ENCODE measurements at regions not wholly inside any gene's neighbourhood (a gene's known extent, or its start where the extent isn't known, plus 50 kb on each side); places are given as distances from the start of the nearest gene placed in this dataset.

DNA sequence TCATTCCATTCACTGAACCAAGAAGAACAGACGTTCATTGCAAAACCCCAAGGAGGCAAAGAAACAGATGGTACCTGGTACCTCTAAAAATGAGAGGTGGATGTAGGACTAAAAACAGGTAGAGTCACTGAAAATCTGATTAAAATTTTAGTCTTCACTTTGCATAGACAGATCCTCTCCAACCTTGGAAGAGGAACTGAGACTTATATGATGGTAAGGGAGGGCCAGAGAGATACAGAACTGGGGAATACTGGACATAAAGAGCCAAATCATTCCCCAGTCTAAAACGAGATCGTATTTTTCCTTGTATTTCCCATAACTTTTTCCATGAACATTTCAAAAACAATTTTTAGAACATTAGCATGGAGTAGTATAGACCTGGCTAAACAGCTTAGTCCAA is 59.7 kb upstream of the SPOPL start:
- no peak overlapping the region for H3K27ac ChIP-seq (replicated peaks in 1 of 4)
- H3K4me1 ChIP-seq, result no peaks in the 10 kb centered on the region
- no peak overlapping the region for H3K4me3 ChIP-seq
- 92% methylated on average over 3 of the region's 3 CpGs for WGBS
- TF ChIP-seq POLR2A (IDR thresholded peaks at IDR 0.05; ENCODE audit: low read depth), result no peak
- TF ChIP-seq, protein P1, sequence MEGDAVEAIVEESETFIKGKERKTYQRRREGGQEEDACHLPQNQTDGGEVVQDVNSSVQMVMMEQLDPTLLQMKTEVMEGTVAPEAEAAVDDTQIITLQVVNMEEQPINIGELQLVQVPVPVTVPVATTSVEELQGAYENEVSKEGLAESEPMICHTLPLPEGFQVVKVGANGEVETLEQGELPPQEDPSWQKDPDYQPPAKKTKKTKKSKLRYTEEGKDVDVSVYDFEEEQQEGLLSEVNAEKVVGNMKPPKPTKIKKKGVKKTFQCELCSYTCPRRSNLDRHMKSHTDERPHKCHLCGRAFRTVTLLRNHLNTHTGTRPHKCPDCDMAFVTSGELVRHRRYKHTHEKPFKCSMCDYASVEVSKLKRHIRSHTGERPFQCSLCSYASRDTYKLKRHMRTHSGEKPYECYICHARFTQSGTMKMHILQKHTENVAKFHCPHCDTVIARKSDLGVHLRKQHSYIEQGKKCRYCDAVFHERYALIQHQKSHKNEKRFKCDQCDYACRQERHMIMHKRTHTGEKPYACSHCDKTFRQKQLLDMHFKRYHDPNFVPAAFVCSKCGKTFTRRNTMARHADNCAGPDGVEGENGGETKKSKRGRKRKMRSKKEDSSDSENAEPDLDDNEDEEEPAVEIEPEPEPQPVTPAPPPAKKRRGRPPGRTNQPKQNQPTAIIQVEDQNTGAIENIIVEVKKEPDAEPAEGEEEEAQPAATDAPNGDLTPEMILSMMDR (IDR thresholded peaks at IDR 0.05), result no peak
- TF ChIP-seq POLR2AphosphoS5 (IDR thresholded peaks at IDR 0.05), result no peak
- TF ChIP-seq EP300 (IDR thresholded peaks at IDR 0.05), result no peak
- intact Hi-C loops (cut with DNase I), result no loop called here
- no peaks in the 10 kb centered on the region for H3K27me3 ChIP-seq
- no peaks in the 10 kb centered on the region for H3K9me3 ChIP-seq
- no peaks in the 10 kb centered on the region for H3K36me3 ChIP-seq
- no peak for DNase-seq (ENCODE audit: extremely low spot score)

DNA sequence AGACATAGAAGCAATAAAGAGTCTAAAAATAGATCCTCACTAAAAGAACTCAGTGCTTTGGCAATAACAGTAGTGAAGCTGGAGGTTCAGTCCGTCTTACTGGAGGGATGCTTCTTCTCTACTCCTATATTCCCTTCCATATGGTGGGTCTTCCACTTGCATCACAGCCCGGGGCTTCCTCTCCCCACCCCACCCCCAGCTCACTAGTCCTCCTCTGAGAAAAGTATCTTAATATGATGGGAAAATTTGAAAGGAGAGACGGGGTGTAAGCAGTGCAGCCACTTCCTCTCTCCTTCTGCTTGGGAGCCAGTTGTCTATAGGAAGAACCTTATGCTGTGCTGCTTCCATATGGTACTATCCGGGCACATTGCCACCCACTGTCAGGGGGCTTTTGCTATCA is 57.2 kb upstream of the SPOPL start:
- H3K9me3 ChIP-seq, result no peaks in the 10 kb centered on the region
- no peaks in the 10 kb centered on the region for H3K4me1 ChIP-seq
- DNase-seq (ENCODE audit: extremely low spot score), result no peak
- intact Hi-C loops (cut with DNase I), result no loop called here
- no peak overlapping the region for H3K27ac ChIP-seq (replicated peaks in 1 of 4)
- 79% methylated on average over 4 of the region's 4 CpGs for WGBS
- no peaks in the 10 kb centered on the region for H3K27me3 ChIP-seq
- no peaks in the 10 kb centered on the region for H3K36me3 ChIP-seq
- TF ChIP-seq, protein P1 (IDR thresholded peaks at IDR 0.05), result no peak
- no peak for TF ChIP-seq EP300 (IDR thresholded peaks at IDR 0.05)
- no peak for TF ChIP-seq POLR2AphosphoS5 (IDR thresholded peaks at IDR 0.05)
- TF ChIP-seq POLR2A (IDR thresholded peaks at IDR 0.05; ENCODE audit: low read depth), result no peak
- H3K4me3 ChIP-seq, result no peak overlapping the region

DNA sequence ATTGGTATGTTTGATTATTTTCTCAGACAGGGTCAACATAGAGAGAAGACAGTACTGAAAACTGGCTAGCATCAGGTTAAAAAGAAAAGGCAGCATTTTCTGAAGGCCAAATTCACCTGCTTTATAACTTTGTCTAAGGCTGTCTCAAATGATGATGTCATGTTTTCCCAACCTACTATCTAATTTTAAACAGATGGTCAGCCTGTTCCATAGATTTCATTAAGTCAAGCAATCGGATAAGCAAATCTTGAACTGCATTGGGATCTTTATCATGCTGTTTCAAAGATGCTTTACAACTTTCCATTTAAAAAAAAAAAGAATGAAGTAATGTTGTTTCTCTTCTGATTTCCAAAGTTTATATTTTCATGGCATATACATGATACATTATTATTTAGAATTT is 56.3 kb upstream of the SPOPL start:
- 74% methylated on average over 1 of the region's 1 CpG for WGBS
- TF ChIP-seq, protein P1 (IDR thresholded peaks at IDR 0.05), result no peak
- TF ChIP-seq POLR2A (IDR thresholded peaks at IDR 0.05; ENCODE audit: low read depth), result no peak
- no peak for TF ChIP-seq POLR2AphosphoS5 (IDR thresholded peaks at IDR 0.05)
- TF ChIP-seq EP300 (IDR thresholded peaks at IDR 0.05), result no peak
- H3K4me3 ChIP-seq, result no peak overlapping the region
- intact Hi-C loops (cut with DNase I), result no loop called here
- no peaks in the 10 kb centered on the region for H3K36me3 ChIP-seq
- no peaks in the 10 kb centered on the region for H3K4me1 ChIP-seq
- no peaks in the 10 kb centered on the region for H3K9me3 ChIP-seq
- DNase-seq (ENCODE audit: extremely low spot score), result no peak
- H3K27me3 ChIP-seq, result no peaks in the 10 kb centered on the region
- no peak overlapping the region for H3K27ac ChIP-seq (replicated peaks in 1 of 4)

DNA sequence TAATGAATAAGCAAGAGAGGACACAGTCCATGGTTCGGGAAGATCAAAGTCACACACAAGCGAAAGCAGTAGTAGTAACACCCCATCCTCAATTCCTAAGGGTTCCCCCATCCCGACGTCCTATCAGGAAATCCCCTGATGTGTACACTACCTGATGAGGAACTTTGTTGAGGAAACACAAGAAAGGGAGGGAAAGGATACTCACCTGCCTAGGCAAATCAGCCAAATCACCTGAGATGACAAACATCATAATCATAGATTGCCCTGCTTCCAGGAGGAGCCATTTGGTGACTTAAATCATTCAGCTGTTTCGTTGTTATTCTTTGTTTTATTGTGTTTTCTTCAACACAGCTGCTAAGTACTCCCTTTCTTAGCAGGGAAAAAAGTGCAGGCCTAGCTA is 55.5 kb upstream of the SPOPL start:
- H3K4me3 ChIP-seq, result no peak overlapping the region
- 85% methylated on average over 5 of the region's 5 CpGs for WGBS

More for the DNA sequence above, 55.5 kb upstream of the SPOPL start:
- no peaks in the 10 kb centered on the region for H3K4me1 ChIP-seq
- H3K36me3 ChIP-seq, result no peaks in the 10 kb centered on the region
- no peaks in the 10 kb centered on the region for H3K27me3 ChIP-seq
- intact Hi-C loops (cut with DNase I), result no loop called here
- H3K27ac ChIP-seq (replicated peaks in 1 of 4), result no peak overlapping the region
- no peaks in the 10 kb centered on the region for H3K9me3 ChIP-seq
- no peak for TF ChIP-seq POLR2AphosphoS5 (IDR thresholded peaks at IDR 0.05)
- TF ChIP-seq POLR2A (IDR thresholded peaks at IDR 0.05; ENCODE audit: low read depth), result no peak
- no peak for TF ChIP-seq EP300 (IDR thresholded peaks at IDR 0.05)
- TF ChIP-seq, protein P1 (IDR thresholded peaks at IDR 0.05), result no peak
- DNase-seq (ENCODE audit: extremely low spot score), result no peak

All from esophagus muscularis mucosa (tissue), 4 donors.